ENCODE measurements at regions not wholly inside any gene's neighbourhood (a gene's known extent, or its start where the extent isn't known, plus 50 kb on each side); places are given as distances from the start of the nearest gene placed in this dataset.

DNA sequence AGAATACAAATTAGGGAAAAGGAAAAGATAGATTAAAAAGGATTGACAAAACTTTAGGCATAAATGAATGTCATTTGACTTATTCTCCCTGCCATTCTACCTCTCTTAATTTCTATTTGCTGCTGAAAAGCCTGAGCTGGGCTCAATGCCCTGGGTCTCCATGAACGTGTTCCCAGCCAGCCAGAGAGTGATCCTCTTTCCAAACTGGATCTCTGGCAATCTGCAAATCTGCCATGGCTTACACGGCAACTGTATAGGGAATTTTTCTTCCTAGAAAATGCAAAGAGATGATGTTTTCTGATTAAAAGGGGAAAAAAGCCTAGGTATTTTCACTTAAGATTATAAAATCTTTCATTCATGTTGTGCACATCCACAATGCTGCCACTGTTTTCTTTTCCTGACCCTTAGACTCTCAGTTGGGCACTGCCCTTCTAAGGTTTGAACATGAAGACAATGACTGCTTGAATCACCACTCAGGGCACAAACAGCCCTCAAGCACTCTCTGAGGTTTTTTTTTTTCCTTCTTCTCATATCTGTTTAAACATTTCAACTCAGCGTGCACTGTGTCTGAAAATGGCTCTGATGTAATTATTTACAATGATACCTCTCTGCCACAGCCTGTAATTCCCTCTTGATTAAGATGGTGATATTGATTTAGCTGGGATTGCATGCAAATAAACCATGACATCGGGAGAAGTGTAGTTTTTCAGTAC lies 60.3 kb downstream of the DACT1 start:
- TF ChIP-seq, protein P1, sequence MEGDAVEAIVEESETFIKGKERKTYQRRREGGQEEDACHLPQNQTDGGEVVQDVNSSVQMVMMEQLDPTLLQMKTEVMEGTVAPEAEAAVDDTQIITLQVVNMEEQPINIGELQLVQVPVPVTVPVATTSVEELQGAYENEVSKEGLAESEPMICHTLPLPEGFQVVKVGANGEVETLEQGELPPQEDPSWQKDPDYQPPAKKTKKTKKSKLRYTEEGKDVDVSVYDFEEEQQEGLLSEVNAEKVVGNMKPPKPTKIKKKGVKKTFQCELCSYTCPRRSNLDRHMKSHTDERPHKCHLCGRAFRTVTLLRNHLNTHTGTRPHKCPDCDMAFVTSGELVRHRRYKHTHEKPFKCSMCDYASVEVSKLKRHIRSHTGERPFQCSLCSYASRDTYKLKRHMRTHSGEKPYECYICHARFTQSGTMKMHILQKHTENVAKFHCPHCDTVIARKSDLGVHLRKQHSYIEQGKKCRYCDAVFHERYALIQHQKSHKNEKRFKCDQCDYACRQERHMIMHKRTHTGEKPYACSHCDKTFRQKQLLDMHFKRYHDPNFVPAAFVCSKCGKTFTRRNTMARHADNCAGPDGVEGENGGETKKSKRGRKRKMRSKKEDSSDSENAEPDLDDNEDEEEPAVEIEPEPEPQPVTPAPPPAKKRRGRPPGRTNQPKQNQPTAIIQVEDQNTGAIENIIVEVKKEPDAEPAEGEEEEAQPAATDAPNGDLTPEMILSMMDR (IDR thresholded peaks at IDR 0.05; ENCODE audit: poor library complexity, severe bottlenecking): no peak
- no peak for TF ChIP-seq POLR2AphosphoS5 (IDR thresholded peaks at IDR 0.05)
- TF ChIP-seq EZH2 (IDR thresholded peaks at IDR 0.05; ENCODE audit: borderline replicate concordance, insufficient read depth, low read length, poor library complexity, severe bottlenecking): no peak
- no peak for TF ChIP-seq EP300 (conservative IDR thresholded peaks at IDR 0.05; ENCODE audit: poor library complexity, severe bottlenecking)
- TF ChIP-seq RAD21 (conservative IDR thresholded peaks at IDR 0.05): no peak
- TF ChIP-seq, protein P2, sequence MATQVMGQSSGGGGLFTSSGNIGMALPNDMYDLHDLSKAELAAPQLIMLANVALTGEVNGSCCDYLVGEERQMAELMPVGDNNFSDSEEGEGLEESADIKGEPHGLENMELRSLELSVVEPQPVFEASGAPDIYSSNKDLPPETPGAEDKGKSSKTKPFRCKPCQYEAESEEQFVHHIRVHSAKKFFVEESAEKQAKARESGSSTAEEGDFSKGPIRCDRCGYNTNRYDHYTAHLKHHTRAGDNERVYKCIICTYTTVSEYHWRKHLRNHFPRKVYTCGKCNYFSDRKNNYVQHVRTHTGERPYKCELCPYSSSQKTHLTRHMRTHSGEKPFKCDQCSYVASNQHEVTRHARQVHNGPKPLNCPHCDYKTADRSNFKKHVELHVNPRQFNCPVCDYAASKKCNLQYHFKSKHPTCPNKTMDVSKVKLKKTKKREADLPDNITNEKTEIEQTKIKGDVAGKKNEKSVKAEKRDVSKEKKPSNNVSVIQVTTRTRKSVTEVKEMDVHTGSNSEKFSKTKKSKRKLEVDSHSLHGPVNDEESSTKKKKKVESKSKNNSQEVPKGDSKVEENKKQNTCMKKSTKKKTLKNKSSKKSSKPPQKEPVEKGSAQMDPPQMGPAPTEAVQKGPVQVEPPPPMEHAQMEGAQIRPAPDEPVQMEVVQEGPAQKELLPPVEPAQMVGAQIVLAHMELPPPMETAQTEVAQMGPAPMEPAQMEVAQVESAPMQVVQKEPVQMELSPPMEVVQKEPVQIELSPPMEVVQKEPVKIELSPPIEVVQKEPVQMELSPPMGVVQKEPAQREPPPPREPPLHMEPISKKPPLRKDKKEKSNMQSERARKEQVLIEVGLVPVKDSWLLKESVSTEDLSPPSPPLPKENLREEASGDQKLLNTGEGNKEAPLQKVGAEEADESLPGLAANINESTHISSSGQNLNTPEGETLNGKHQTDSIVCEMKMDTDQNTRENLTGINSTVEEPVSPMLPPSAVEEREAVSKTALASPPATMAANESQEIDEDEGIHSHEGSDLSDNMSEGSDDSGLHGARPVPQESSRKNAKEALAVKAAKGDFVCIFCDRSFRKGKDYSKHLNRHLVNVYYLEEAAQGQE (IDR thresholded peaks at IDR 0.05; ENCODE audit: borderline replicate concordance): no peak
- no peak for TF ChIP-seq SMC3 (conservative IDR thresholded peaks at IDR 0.05; ENCODE audit: poor library complexity)
- TF ChIP-seq TAF1 (IDR thresholded peaks at IDR 0.05; ENCODE audit: low read depth): no peak
